Hepatocyte (in vitro differentiated cells): ENCODE measurements at regions not wholly inside any gene's neighbourhood (a gene's known extent, or its start where the extent isn't known, plus 50 kb on each side); places are given as distances from the start of the nearest gene placed in this dataset.

Experiments used
- EZH2 ChIP-seq: fragments of 200-600 bp; sonication (generic); IDR thresholded peaks from 2 replicates; pipeline ENCODE4 v1.6.1; 2016; ENCODE audit warnings: antibody characterized with exemption, mild to moderate bottlenecking, borderline replicate concordance
- EZH2phosphoT487 ChIP-seq: fragments of 200-600 bp; sonication (generic); IDR thresholded peaks from one replicate; pipeline ENCODE4 v1.6.1; 2018; ENCODE audit warnings: antibody characterized with exemption, mild to moderate bottlenecking, low read depth, moderate library complexity; ENCODE audit not compliant: unreplicated experiment, severe bottlenecking
- TF ChIP-seq, protein P1 (sequence below): fragments of 200-600 bp; sonication (generic); IDR thresholded peaks from 2 replicates; pipeline ENCODE4 v1.5.1; 2016; ENCODE audit warnings: antibody characterized with exemption, mild to moderate bottlenecking; ENCODE audit not compliant: poor library complexity

DNA sequence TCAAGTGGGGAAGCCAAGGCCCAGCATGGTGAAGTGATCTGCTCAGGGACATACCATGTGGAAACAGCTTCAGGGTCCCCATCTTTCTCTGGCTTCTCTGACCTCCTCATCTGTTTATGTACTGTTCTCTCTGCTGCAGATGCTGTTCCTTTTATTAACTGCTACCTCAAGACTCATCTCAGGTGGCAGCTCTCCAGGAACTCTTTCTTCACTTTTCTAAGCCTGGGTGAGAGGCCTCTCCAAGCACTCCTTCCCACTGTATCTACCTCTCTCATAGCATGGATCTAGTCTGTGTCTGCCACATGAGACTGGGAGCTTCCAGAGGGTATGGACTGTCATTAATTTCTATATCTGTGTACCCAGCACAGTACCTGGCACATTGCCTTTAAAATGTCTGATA lies 73.4 kb upstream of the PPM1J start:
- TF ChIP-seq, protein P1, sequence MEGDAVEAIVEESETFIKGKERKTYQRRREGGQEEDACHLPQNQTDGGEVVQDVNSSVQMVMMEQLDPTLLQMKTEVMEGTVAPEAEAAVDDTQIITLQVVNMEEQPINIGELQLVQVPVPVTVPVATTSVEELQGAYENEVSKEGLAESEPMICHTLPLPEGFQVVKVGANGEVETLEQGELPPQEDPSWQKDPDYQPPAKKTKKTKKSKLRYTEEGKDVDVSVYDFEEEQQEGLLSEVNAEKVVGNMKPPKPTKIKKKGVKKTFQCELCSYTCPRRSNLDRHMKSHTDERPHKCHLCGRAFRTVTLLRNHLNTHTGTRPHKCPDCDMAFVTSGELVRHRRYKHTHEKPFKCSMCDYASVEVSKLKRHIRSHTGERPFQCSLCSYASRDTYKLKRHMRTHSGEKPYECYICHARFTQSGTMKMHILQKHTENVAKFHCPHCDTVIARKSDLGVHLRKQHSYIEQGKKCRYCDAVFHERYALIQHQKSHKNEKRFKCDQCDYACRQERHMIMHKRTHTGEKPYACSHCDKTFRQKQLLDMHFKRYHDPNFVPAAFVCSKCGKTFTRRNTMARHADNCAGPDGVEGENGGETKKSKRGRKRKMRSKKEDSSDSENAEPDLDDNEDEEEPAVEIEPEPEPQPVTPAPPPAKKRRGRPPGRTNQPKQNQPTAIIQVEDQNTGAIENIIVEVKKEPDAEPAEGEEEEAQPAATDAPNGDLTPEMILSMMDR, result no peak
- TF ChIP-seq EZH2, result no peak
- no peak for TF ChIP-seq EZH2phosphoT487
